ENCODE measurements at regions not wholly inside any gene's neighbourhood (a gene's known extent, or its start where the extent isn't known, plus 50 kb on each side); places are given as distances from the start of the nearest gene placed in this dataset.

DNA sequence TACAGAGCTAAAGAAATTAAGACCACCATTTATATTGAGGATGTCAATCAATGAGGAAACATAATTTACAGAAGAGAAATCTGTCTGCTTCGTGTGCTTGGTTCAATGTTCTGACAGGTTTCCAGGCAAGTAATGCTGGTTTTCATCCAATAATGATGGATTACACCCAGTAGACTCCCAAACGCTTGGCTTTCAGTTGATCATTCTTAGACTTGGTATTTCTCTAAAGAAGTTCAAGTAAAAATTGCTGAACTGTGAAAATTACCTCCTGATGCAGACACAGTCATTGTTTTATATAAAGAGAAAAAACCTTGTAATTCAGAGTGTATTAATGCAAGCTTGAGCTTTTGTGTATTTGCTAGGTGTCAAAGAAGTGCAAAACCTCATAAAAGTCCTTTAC is 85.0 kb downstream of the VCX3A start:
- no peak overlapping the region for H3K4me3 Mint-ChIP-seq
- H3K27ac Mint-ChIP-seq = no peak overlapping the region
- no peaks in the 10 kb centered on the region for H3K9me3 Mint-ChIP-seq
- TF ChIP-seq, protein P1, sequence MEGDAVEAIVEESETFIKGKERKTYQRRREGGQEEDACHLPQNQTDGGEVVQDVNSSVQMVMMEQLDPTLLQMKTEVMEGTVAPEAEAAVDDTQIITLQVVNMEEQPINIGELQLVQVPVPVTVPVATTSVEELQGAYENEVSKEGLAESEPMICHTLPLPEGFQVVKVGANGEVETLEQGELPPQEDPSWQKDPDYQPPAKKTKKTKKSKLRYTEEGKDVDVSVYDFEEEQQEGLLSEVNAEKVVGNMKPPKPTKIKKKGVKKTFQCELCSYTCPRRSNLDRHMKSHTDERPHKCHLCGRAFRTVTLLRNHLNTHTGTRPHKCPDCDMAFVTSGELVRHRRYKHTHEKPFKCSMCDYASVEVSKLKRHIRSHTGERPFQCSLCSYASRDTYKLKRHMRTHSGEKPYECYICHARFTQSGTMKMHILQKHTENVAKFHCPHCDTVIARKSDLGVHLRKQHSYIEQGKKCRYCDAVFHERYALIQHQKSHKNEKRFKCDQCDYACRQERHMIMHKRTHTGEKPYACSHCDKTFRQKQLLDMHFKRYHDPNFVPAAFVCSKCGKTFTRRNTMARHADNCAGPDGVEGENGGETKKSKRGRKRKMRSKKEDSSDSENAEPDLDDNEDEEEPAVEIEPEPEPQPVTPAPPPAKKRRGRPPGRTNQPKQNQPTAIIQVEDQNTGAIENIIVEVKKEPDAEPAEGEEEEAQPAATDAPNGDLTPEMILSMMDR (IDR thresholded peaks at IDR 0.05; ENCODE audit: unreplicated experiment in 3 of 3) = no peak
- peaks cover 4% of the 10 kb centered on the region for H3K27me3 Mint-ChIP-seq (ENCODE audit: low read depth)
- peaks cover 8% of the 10 kb centered on the region for H3K4me1 Mint-ChIP-seq
- H3K36me3 Mint-ChIP-seq (ENCODE audit: low read depth) = no peaks in the 10 kb centered on the region

DNA sequence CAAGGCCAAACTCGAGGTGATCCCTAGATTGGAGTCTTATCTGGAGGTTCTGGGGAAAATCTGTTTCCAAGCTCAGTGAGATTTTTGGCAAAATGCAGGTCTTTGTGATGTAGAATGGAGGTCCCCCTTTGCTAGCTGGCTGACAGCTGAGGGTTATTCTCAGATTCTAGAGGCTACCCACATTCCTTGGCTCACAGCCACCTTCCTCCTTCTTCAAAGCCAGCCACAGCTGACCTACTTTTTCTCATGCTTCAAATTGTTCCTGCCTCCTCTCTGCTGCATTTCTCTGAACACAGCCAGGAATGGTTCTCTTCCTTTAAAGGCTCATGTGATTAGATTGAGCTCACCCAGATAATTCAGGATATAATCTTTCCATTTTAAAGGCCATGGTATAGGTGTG is 86.9 kb downstream of the VCX3A start:
- H3K27ac Mint-ChIP-seq = no peak overlapping the region

DNA sequence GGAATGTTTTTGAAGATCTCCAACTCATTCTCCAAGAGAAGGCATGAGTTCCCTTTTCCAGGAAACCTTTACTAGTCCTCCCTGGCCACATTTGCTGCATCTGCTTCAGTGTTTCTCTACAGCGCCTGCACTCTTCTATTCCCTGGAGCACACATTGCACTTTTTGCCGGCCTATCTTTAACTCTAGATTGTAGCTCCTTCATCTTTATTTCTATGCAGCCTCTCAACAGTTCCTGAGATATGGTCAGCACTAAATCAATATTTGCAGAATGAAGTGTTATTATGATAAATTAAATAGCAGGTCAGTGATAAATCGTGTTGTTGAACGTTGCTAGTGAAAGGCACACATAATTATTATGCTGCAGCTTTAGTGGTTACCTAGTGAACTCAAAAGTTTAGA is 88.3 kb downstream of the VCX3A start:
- H3K9me3 Mint-ChIP-seq = no peaks in the 10 kb centered on the region
- TF ChIP-seq, protein P1 (IDR thresholded peaks at IDR 0.05; ENCODE audit: unreplicated experiment in 3 of 3) = no peak
- H3K4me1 Mint-ChIP-seq = peaks cover 8% of the 10 kb centered on the region
- no peak overlapping the region for H3K27ac Mint-ChIP-seq
- H3K27me3 Mint-ChIP-seq (ENCODE audit: low read depth) = peaks cover 7% of the 10 kb centered on the region
- H3K4me3 Mint-ChIP-seq = no peak overlapping the region
- H3K36me3 Mint-ChIP-seq (ENCODE audit: low read depth) = no peaks in the 10 kb centered on the region

More for the DNA sequence above, 86.9 kb downstream of the VCX3A start:
- Mint-ChIP-seq H3K4me3 (no peak overlapping the region), H3K27me3 (ENCODE audit: low read depth) (peaks cover 7% of the 10 kb centered on the region), H3K36me3 (ENCODE audit: low read depth) (no peaks in the 10 kb centered on the region), H3K4me1 (peaks cover 8% of the 10 kb centered on the region), H3K9me3 (no peaks in the 10 kb centered on the region)
- TF ChIP-seq, protein P1 (IDR thresholded peaks at IDR 0.05; ENCODE audit: unreplicated experiment in 3 of 3) = no peak

DNA sequence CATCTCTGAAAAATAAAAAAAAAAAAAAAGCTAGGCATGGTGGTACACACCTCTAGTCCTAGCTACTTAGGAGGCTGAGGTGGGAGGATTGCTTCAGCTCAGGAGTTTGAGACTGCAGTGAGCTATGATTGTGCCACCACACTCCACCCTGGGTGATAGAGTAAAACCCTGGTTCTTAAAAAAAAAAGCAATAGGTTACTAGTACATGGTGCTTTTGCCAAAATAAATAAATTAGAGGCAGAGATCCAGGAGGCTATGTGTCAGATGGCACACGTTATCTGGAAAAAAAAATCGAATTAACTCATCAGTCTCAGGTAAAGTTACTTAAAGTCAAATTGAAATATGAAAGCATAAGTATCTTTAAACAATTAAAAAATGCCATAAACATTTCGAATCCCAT is 94.3 kb downstream of the VCX3A start:
- no peak overlapping the region for H3K27ac Mint-ChIP-seq
- no peaks in the 10 kb centered on the region for H3K9me3 Mint-ChIP-seq
- TF ChIP-seq, protein P1 (IDR thresholded peaks at IDR 0.05; ENCODE audit: unreplicated experiment in 3 of 3) = no peak
- no peaks in the 10 kb centered on the region for H3K36me3 Mint-ChIP-seq (ENCODE audit: low read depth)
- H3K4me3 Mint-ChIP-seq = no peak overlapping the region
- H3K4me1 Mint-ChIP-seq = no peaks in the 10 kb centered on the region
- H3K27me3 Mint-ChIP-seq (ENCODE audit: low read depth) = peaks cover 4% of the 10 kb centered on the region

DNA sequence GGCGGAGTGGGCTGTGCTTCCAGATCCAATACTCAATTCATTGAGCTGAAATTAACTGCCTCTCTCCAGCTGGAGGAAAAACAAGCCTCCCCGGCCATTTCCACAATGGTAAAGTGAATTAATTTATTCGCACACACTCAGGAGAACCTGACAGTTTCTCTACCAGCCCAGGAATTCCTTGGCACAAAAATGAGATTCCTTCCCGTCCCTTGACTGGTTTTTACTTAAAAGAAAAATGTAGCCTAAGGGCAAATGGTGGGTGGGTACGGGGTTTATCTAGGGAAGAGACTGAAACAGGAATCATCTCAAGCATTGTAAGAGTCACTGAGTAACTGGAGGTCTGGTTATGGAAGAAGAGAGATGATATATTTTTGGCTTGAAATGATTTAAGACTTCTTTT is 102.7 kb downstream of the VCX3A start:
- no peaks in the 10 kb centered on the region for H3K27me3 Mint-ChIP-seq (ENCODE audit: low read depth)
- H3K27ac Mint-ChIP-seq = no peak overlapping the region
- no peak overlapping the region for H3K4me3 Mint-ChIP-seq
- no peaks in the 10 kb centered on the region for H3K36me3 Mint-ChIP-seq (ENCODE audit: low read depth)
- TF ChIP-seq, protein P1 (IDR thresholded peaks at IDR 0.05; ENCODE audit: unreplicated experiment in 3 of 3) = no peak
- H3K4me1 Mint-ChIP-seq = no peaks in the 10 kb centered on the region
- H3K9me3 Mint-ChIP-seq = no peaks in the 10 kb centered on the region

DNA sequence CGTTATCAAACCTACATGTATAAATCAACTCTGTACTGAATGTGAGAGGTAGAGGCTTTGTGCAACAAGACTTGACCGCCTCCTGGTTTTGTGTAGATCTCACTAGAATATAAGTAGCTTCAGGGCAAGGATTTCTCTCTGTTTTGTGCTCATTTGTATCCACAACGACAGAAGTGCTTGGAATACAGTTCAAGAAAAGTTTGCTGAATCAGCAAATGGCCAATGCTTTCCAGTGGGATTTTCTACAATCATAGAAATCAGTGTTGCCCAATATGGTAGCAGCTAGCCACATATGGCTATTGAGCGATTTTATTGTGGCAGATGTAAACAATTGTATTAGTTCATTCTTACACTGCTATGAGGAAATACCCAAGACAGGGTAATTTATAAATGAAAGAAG is 127.4 kb downstream of the VCX3A start:
- Mint-ChIP-seq H3K4me1 (no peaks in the 10 kb centered on the region), H3K4me3 (no peak overlapping the region), H3K27ac (no peak overlapping the region), H3K9me3 (no peaks in the 10 kb centered on the region), H3K36me3 (ENCODE audit: low read depth) (no peaks in the 10 kb centered on the region), H3K27me3 (ENCODE audit: low read depth) (peaks cover 5% of the 10 kb centered on the region)
- TF ChIP-seq, protein P1 (IDR thresholded peaks at IDR 0.05; ENCODE audit: unreplicated experiment in 3 of 3) = no peak

Data from nephron (organoid).